DND-41 (cell line): ENCODE measurements at regions not wholly inside any gene's neighbourhood (a gene's known extent, or its start where the extent isn't known, plus 50 kb on each side); places are given as distances from the start of the nearest gene placed in this dataset.

Experiments used
- ATAC-seq: fragments of 200-7000 bp; cut with Tn5 transposase; 3 replicates; pipeline ENCODE4 v1.9.1; 2021; ENCODE audit warnings: low read depth; ENCODE audit not compliant: insufficient read depth
- DNase-seq: peaks from one replicate; pipeline ENCODE4 v3.0.0-alpha.2; 2020
- H2AFZ ChIP-seq: 2 replicates; pipeline ENCODE4 v1.6.0; 2012; ENCODE audit warnings: low read depth, low read length
- H3K27ac ChIP-seq: 2 replicates; pipeline ENCODE4 v1.5.1; 2012; ENCODE audit warnings: low read length, inconsistent platforms
- H3K27me3 ChIP-seq: fragments of 200-600 bp; sonication (generic); 2 replicates; pipeline ENCODE4 v1.6.0; 2012; ENCODE audit warnings: low read length, mild to moderate bottlenecking, inconsistent platforms; ENCODE audit not compliant: insufficient read depth, poor library complexity
- H3K36me3 ChIP-seq: 2 replicates; pipeline ENCODE4 v1.5.1; 2012; ENCODE audit warnings: low read length, inconsistent platforms; ENCODE audit not compliant: insufficient read depth
- H3K4me1 ChIP-seq: 2 replicates; pipeline ENCODE4 v1.5.1; 2012; ENCODE audit warnings: mild to moderate bottlenecking, low read length; ENCODE audit not compliant: insufficient read depth
- H3K4me2 ChIP-seq: 2 replicates; pipeline ENCODE4 v1.6.0; 2012; ENCODE audit warnings: mild to moderate bottlenecking, moderate library complexity, low read length, inconsistent platforms; ENCODE audit not compliant: insufficient read depth
- H3K4me3 ChIP-seq, 2 experiments: fragments of 200-600 bp in 1 of 2; shearing (Covaris generic) in 1 of 2; 2 replicates each; pipeline ENCODE4 v1.5.1; 2012 to 2016; ENCODE audit warnings: inconsistent platforms in 2 of 2, low read length in 2 of 2, mild to moderate bottlenecking in 2 of 2, low read depth in 1 of 2, moderate library complexity in 1 of 2
- H3K79me2 ChIP-seq: 2 replicates; pipeline ENCODE4 v1.6.0; 2012; ENCODE audit warnings: low read length, inconsistent platforms; ENCODE audit not compliant: insufficient read depth
- H3K9ac ChIP-seq: 2 replicates; pipeline ENCODE4 v1.6.0; 2012; ENCODE audit warnings: low read depth, mild to moderate bottlenecking, inconsistent platforms, low read length, moderate library complexity
- H3K9me3 ChIP-seq: 2 replicates; pipeline ENCODE4 v1.5.1; 2012; ENCODE audit warnings: low read length, moderate library complexity, mild to moderate bottlenecking, inconsistent platforms; ENCODE audit not compliant: insufficient read depth, severe bottlenecking
- H4K20me1 ChIP-seq: 2 replicates; pipeline ENCODE4 v1.6.0; 2012; ENCODE audit warnings: low read length; ENCODE audit not compliant: insufficient read depth
- CTCF ChIP-seq: IDR thresholded peaks from 2 replicates; pipeline ENCODE4 v1.5.1; 2012; ENCODE audit warnings: borderline replicate concordance, low read length, moderate library complexity, mild to moderate bottlenecking; ENCODE audit not compliant: poor library complexity, severe bottlenecking; ENCODE audit errors: extremely low read depth
- EZH2 ChIP-seq: IDR thresholded peaks from 3 replicates; pipeline ENCODE4 v1.6.1; 2012; ENCODE audit warnings: borderline replicate concordance, low read depth, mild to moderate bottlenecking, moderate library complexity, low read length, inconsistent platforms; ENCODE audit not compliant: severe bottlenecking

- H3K9me3 ChIP-seq: peaks cover 6% of the 10 kb centered on the region
- H3K27ac ChIP-seq: no peak overlapping the region
- no peak for TF ChIP-seq EZH2
- TF ChIP-seq CTCF: no peak
- no peak overlapping the region for H3K4me3 ChIP-seq
- DNase-seq: no peak
- H3K79me2 ChIP-seq: no peaks in the 10 kb centered on the region
- H3K36me3 ChIP-seq: no peaks in the 10 kb centered on the region
- no peaks in the 10 kb centered on the region for H4K20me1 ChIP-seq
- no peak overlapping the region for H2AFZ ChIP-seq
- no peaks in the 10 kb centered on the region for H3K27me3 ChIP-seq
- H3K9ac ChIP-seq: no peak overlapping the region
- H3K4me1 ChIP-seq: no peaks in the 10 kb centered on the region
- ATAC-seq: no peak
- no peak overlapping the region for H3K4me2 ChIP-seq
Observed at GRCh38 chr21:34213959-34214358, 140.6 kb downstream of the MRPS6 start.

GRCh38 chr21:34215501-34215900 lies 142.1 kb downstream of the MRPS6 start:
- no peaks in the 10 kb centered on the region for H3K4me1 ChIP-seq
- no peak overlapping the region for H3K27ac ChIP-seq
- no peaks in the 10 kb centered on the region for H4K20me1 ChIP-seq
- no peak for DNase-seq
- no peak overlapping the region for H3K4me2 ChIP-seq
- H3K9me3 ChIP-seq: peaks cover 4% of the 10 kb centered on the region
- TF ChIP-seq EZH2 (no peak), CTCF (no peak)
- H3K36me3 ChIP-seq: no peaks in the 10 kb centered on the region
- no peaks in the 10 kb centered on the region for H3K27me3 ChIP-seq
- no peak overlapping the region for H3K4me3 ChIP-seq
- no peak for ATAC-seq
- H3K9ac ChIP-seq: no peak overlapping the region
- H2AFZ ChIP-seq: no peak overlapping the region
- no peaks in the 10 kb centered on the region for H3K79me2 ChIP-seq

- DNase-seq (no peak), ATAC-seq (no peak)
- H3K9me3 ChIP-seq: peaks cover 4% of the 10 kb centered on the region
- no peaks in the 10 kb centered on the region for H3K27me3 ChIP-seq
- H3K36me3 ChIP-seq: no peaks in the 10 kb centered on the region
- no peak for TF ChIP-seq CTCF
- TF ChIP-seq EZH2: no peak
- H3K79me2 ChIP-seq: no peaks in the 10 kb centered on the region
- no peaks in the 10 kb centered on the region for H4K20me1 ChIP-seq
- no peak overlapping the region for H3K27ac ChIP-seq
- H3K4me1 ChIP-seq: no peaks in the 10 kb centered on the region
- no peak overlapping the region for H2AFZ ChIP-seq
- no peak overlapping the region for H3K9ac ChIP-seq
- H3K4me3 ChIP-seq: no peak overlapping the region
- no peak overlapping the region for H3K4me2 ChIP-seq
Observed at GRCh38 chr21:34215911-34216717, 142.7 kb downstream of the MRPS6 start.

- TF ChIP-seq CTCF: no peak
- TF ChIP-seq EZH2: no peak
- no peak overlapping the region for H2AFZ ChIP-seq
- ATAC-seq (no peak), DNase-seq (no peak)
- peaks cover 4% of the 10 kb centered on the region for H3K9me3 ChIP-seq
- no peaks in the 10 kb centered on the region for H3K79me2 ChIP-seq
- H3K4me3 ChIP-seq: no peak overlapping the region
- no peaks in the 10 kb centered on the region for H3K27me3 ChIP-seq
- no peak overlapping the region for H3K27ac ChIP-seq
- no peak overlapping the region for H3K4me2 ChIP-seq
- no peaks in the 10 kb centered on the region for H3K4me1 ChIP-seq
- no peaks in the 10 kb centered on the region for H4K20me1 ChIP-seq
- H3K9ac ChIP-seq: no peak overlapping the region
- H3K36me3 ChIP-seq: no peaks in the 10 kb centered on the region
Observed at GRCh38 chr21:34216718-34217032, 143.3 kb downstream of the MRPS6 start.
